OCI-LY1 (cell line): ENCODE measurements at regions not wholly inside any gene's neighbourhood (a gene's known extent, or its start where the extent isn't known, plus 50 kb on each side); places are given as distances from the start of the nearest gene placed in this dataset.
A peak's percentile ranks its signal among the peaks of the same experiment; 100 is the strongest.
"Not testable (repeated sequence)": the region's sequence is repeated elsewhere in the genome, so short reads cannot be mapped to it uniquely, and the experiment has no call there.

Experiments
- H2AFZ ChIP-seq: fragments of 200-600 bp; sonication (generic), shearing (Covaris generic); 2 replicates; pipeline ENCODE4 v1.6.0; 2014; ENCODE audit warnings: antibody characterized with exemption, mild to moderate bottlenecking, low read length
- H3F3A ChIP-seq: fragments of 200-600 bp; sonication (generic), shearing (Covaris generic); 2 replicates; pipeline ENCODE4 v1.6.0; 2014; ENCODE audit warnings: mild to moderate bottlenecking, antibody characterized with exemption, low read length, moderate library complexity; ENCODE audit not compliant: insufficient read depth
- H3K27ac ChIP-seq: fragments of 200-600 bp; sonication (generic); 2 replicates; pipeline ENCODE4 v1.5.1; 2014; ENCODE audit warnings: low read length, mixed run types, mild to moderate bottlenecking, low read depth; ENCODE audit not compliant: poor library complexity, severe bottlenecking
- H3K27me3 ChIP-seq: fragments of 200-600 bp; sonication (generic); 2 replicates; pipeline ENCODE4 v1.6.0; 2014; ENCODE audit warnings: antibody characterized with exemption, mild to moderate bottlenecking, low read length, moderate library complexity; ENCODE audit not compliant: insufficient read depth
- H3K36me3 ChIP-seq: fragments of 200-600 bp; sonication (generic); 2 replicates; pipeline ENCODE4 v1.6.1; 2014; ENCODE audit warnings: mild to moderate bottlenecking, antibody characterized with exemption, low read length, moderate library complexity, mixed read lengths; ENCODE audit not compliant: insufficient read depth
- H3K4me1 ChIP-seq: fragments of 200-600 bp; sonication (generic); 2 replicates; pipeline ENCODE4 v1.5.1; 2014; ENCODE audit warnings: mild to moderate bottlenecking, low read length, moderate library complexity; ENCODE audit not compliant: insufficient read depth, severe bottlenecking
- H3K4me2 ChIP-seq: fragments of 200-600 bp; sonication (generic), shearing (Covaris generic); 2 replicates; pipeline ENCODE4 v1.6.1; 2014; ENCODE audit warnings: low read length
- H3K4me3 ChIP-seq: fragments of 200-600 bp; sonication (generic); 2 replicates; pipeline ENCODE4 v1.5.1; 2014; ENCODE audit warnings: low read length, low read depth, mild to moderate bottlenecking, mixed read lengths; ENCODE audit not compliant: poor library complexity, severe bottlenecking
- H3K79me2 ChIP-seq: fragments of 200-600 bp; shearing (Covaris generic); 2 replicates; pipeline ENCODE4 v1.6.1; 2016; ENCODE audit warnings: mixed run types, low read length, mixed read lengths; ENCODE audit not compliant: insufficient read depth
- H3K9ac ChIP-seq: fragments of 200-600 bp; sonication (generic), shearing (Covaris generic); 2 replicates; pipeline ENCODE4 v1.6.1; 2014; ENCODE audit warnings: mild to moderate bottlenecking, low read length, mixed read lengths
- H3K9me2 ChIP-seq: fragments of 200-600 bp; sonication (generic), shearing (Covaris generic); 2 replicates; pipeline ENCODE4 v1.6.1; 2014; ENCODE audit warnings: low read depth, mild to moderate bottlenecking, low read length, mixed read lengths
- H3K9me3 ChIP-seq: fragments of 200-600 bp; shearing (Covaris generic); 2 replicates; pipeline ENCODE4 v1.6.1; 2014; ENCODE audit warnings: low read length, mixed read lengths
- H4K20me1 ChIP-seq: fragments of 200-600 bp; sonication (generic), shearing (Covaris generic); 2 replicates; pipeline ENCODE4 v1.6.0; 2016; ENCODE audit warnings: mild to moderate bottlenecking, low read length; ENCODE audit not compliant: insufficient read depth
- CTCF ChIP-seq: fragments of 200-600 bp; sonication (generic), shearing (Covaris generic); IDR thresholded peaks from 2 replicates; pipeline ENCODE4 v1.5.1; 2017; ENCODE audit warnings: mild to moderate bottlenecking, antibody characterized with exemption, low read length, moderate library complexity, mixed read lengths
- EZH2 ChIP-seq: fragments of 200-600 bp; sonication (generic), shearing (Covaris generic); IDR thresholded peaks from 2 replicates; pipeline ENCODE4 v1.8.0; 2017; ENCODE audit warnings: borderline replicate concordance, mixed run types, mild to moderate bottlenecking, antibody characterized with exemption, low read length, moderate library complexity, mixed read lengths

DNA sequence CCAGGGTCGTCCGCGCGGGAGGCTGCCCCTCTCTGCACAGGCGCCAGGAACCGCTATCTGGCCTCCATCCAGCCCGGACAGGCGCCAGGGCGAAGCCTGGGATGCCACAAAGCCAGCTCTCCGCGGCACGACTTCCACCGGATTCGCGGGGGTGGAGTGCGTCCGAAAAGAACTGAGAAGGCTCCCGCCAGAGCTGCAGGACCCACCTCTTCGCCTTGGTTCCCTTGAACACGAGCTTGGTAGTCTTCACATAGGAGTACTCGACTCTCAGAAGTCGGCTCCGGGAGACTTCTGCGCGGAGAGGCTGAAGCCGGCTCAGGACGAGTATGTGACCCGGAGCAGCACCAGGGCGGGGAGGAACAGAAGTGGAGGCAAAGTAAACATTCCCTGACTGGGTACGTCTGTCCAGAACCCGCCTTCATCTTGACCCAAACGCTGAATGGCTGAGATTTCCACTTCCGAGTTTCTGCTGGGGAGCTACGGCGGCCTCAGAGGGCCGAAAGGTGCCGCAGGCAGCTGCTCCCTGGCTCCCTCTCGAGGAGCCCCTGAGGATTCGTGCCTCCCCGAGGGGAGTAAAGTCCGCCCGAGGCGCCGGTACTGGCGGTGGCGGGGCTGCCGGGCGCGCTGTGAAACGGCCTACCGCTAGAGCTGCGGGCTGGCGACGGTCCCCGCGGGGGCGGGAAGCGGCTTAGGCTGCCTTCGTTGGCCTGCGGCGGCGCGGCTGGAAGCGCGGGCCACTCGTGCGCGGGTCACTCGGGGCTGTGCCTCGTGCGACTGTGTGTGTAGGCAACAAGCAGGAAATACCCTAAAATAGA is 2654.9 kb upstream of the DEFB115 start:
- Histone ChIP-seq H3K4me2 (peak overlapping the region; percentile 65), H3K4me1 (peaks cover 10% of the 10 kb centered on the region), H2AFZ (0 out of 2 replicates have a peak overlapping the region, but pooled peaks have one; percentile 56), H3K9ac (peak overlapping the region; percentile 75), H3K4me3 (peak overlapping the region; percentile 67)
- H3K36me3 ChIP-seq, H3F3A ChIP-seq, H3K27me3 ChIP-seq, H3K27ac ChIP-seq, H3K9me3 ChIP-seq, H4K20me1 ChIP-seq, H3K79me2 ChIP-seq, H3K9me2 ChIP-seq: not testable (repeated sequence)
- TF ChIP-seq CTCF, result peak; percentile 73

- H3K9me3 ChIP-seq, H3F3A ChIP-seq, H3K9me2 ChIP-seq, H3K79me2 ChIP-seq, H3K27ac ChIP-seq, H3K27me3 ChIP-seq, H3K36me3 ChIP-seq, H4K20me1 ChIP-seq: not testable (repeated sequence)
- peaks cover 10% of the 10 kb centered on the region for H3K4me1 ChIP-seq
- H3K4me3 ChIP-seq, result peak overlapping the region; percentile 67
- peak overlapping the region; percentile 56; the same call in 1 of the 2 replicates for H3K9ac ChIP-seq
- H2AFZ ChIP-seq, result 0 out of 2 replicates have a peak overlapping the region, but pooled peaks have one; percentile 56
- peak overlapping the region; percentile 65 for H3K4me2 ChIP-seq
Measured at GRCh38 chr20:28603218-28603577, 2654.3 kb upstream of the DEFB115 start.

GRCh38 chr20:28616354-28616753 is 2641.1 kb upstream of the DEFB115 start:
- no peaks in the 10 kb centered on the region for H3K27me3 ChIP-seq
- H3K27ac ChIP-seq, result no peak overlapping the region
- TF ChIP-seq CTCF (no peak), EZH2 (no peak)
- no peaks in the 10 kb centered on the region for H4K20me1 ChIP-seq
- no peaks in the 10 kb centered on the region for H3K36me3 ChIP-seq
- H3K9me3 ChIP-seq, result no peaks in the 10 kb centered on the region
- no peaks in the 10 kb centered on the region for H3F3A ChIP-seq
- H2AFZ ChIP-seq, result no peak overlapping the region
- no peaks in the 10 kb centered on the region for H3K79me2 ChIP-seq
- no peak overlapping the region for H3K4me3 ChIP-seq
- H3K9me2 ChIP-seq, result no peaks in the 10 kb centered on the region
- no peak overlapping the region for H3K9ac ChIP-seq
- no peak overlapping the region for H3K4me2 ChIP-seq
- no peaks in the 10 kb centered on the region for H3K4me1 ChIP-seq

GRCh38 chr20:28619956-28620651 is 2637.4 kb upstream of the DEFB115 start:
- not testable (repeated sequence) for H3K4me1 ChIP-seq, H4K20me1 ChIP-seq, H3K79me2 ChIP-seq, H3K9me2 ChIP-seq, H3K36me3 ChIP-seq, H3F3A ChIP-seq, H3K27ac ChIP-seq, H3K9me3 ChIP-seq, H3K27me3 ChIP-seq, H3K9ac ChIP-seq, H3K4me2 ChIP-seq, H2AFZ ChIP-seq, H3K4me3 ChIP-seq
